ENCODE measurements at regions not wholly inside any gene's neighbourhood (a gene's known extent, or its start where the extent isn't known, plus 50 kb on each side); places are given as distances from the start of the nearest gene placed in this dataset.
"Not testable (repeated sequence)": the region's sequence is repeated elsewhere in the genome, so short reads cannot be mapped to it uniquely, and the experiment has no call there.

GRCh38 chr9:12314589-12314988 lies 378.6 kb upstream of the TYRP1 start:
- Histone ChIP-seq H3K36me3 (replicated peaks in 1 of 2; ENCODE audit: insufficient read depth in 1 of 2, low read depth in 2 of 2) (no peaks in the 10 kb centered on the region), H3K4me3 (no peak overlapping the region), H3K4me1 (no peaks in the 10 kb centered on the region), H3K27me3 (no peaks in the 10 kb centered on the region), H3K27ac (no peak overlapping the region), H3K9me3 (no peaks in the 10 kb centered on the region)
- no peak for DNase-seq
- 53 to 59% methylated on average over 4 of the region's 4 CpGs for WGBS, 2 donors
- intact Hi-C loops (cut with DNase I), result no loop called here
- ATAC-seq, result no peak
- TF ChIP-seq CTCF (IDR thresholded peaks at IDR 0.05) (no peak), POLR2A (IDR thresholded peaks at IDR 0.05) (no peak)

DNA sequence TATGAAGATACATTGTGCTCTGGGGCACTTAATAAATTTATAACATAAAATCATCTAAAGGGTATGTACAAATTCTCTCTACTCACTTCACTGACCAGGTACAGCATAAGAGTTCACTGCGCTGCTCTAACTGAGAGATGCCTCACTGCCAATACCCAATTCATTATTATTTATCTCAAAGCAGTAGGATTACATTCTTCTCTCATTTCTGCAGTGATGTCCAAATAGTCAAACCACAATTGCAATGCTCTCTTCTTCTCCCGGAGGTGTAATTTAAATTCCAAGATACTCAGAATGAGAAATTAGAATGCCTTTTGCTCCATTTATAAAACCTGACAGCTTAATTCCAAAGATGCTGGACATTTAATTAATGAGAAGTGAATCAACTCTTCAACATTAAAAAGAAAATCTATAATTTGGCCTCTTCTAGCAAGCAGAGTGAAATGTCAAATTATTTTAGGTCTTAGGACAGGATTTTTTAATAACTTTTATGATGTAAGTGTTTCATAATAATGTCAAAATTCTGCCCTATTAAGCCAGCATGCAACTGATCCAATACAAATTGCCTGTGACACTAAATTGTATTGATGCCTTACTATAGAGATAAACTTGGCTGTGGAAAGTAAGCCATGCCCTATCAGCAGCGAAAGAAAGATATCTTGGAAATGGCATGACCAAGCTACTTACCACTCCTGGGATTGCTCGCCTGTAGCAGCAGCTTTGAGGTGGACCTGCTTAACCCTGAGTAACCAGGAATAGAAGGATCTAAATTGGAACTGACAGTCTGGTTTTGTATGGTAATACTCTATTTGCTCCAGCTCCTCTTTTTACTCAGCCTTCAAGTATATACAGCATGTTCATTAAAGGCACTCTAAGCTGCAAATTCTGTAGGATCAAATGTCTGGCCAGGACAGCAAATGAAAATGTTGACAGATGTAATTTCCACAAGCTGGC lies 374.2 kb upstream of the TYRP1 start:
- no peak overlapping the region for H3K4me3 ChIP-seq
- no peak for TF ChIP-seq POLR2A (IDR thresholded peaks at IDR 0.05)
- no peak for TF ChIP-seq CTCF (IDR thresholded peaks at IDR 0.05)
- DNase-seq (no peak), ATAC-seq (no peak)
- H3K4me1 ChIP-seq, result no peaks in the 10 kb centered on the region
- WGBS, 2 donors, result 45 to 49% methylated on average over 4 of the region's 4 CpGs
- H3K36me3 ChIP-seq (replicated peaks in 1 of 2; ENCODE audit: insufficient read depth in 1 of 2, low read depth in 2 of 2), result no peaks in the 10 kb centered on the region
- H3K27me3 ChIP-seq, result no peaks in the 10 kb centered on the region
- no peak overlapping the region for H3K27ac ChIP-seq
- intact Hi-C loops (cut with DNase I), result no loop called here
- H3K9me3 ChIP-seq, result no peaks in the 10 kb centered on the region

- TF ChIP-seq POLR2A (IDR thresholded peaks at IDR 0.05), result no peak
- no peak for TF ChIP-seq CTCF (IDR thresholded peaks at IDR 0.05)
- ATAC-seq, result no peak
- DNase-seq, result no peak
- intact Hi-C loops (cut with DNase I), result no loop called here
- 54 to 56% methylated on average over 5 of the region's 5 CpGs for WGBS, 2 donors
- Histone ChIP-seq H3K4me1 (no peaks in the 10 kb centered on the region), H3K27me3 (no peaks in the 10 kb centered on the region), H3K4me3 (no peak overlapping the region), H3K9me3 (no peaks in the 10 kb centered on the region), H3K36me3 (replicated peaks in 1 of 2; ENCODE audit: insufficient read depth in 1 of 2, low read depth in 2 of 2) (no peaks in the 10 kb centered on the region), H3K27ac (no peak overlapping the region)
Observed at GRCh38 chr9:12329623-12329985, 363.6 kb upstream of the TYRP1 start.

GRCh38 chr9:12333966-12334365 lies 359.2 kb upstream of the TYRP1 start:
- 73 to 76% methylated on average over 25 to 26 of the region's 26 CpGs for WGBS, 2 donors
- H3K27ac ChIP-seq; DNase-seq; H3K9me3 ChIP-seq; H3K4me3 ChIP-seq; H3K36me3 ChIP-seq (replicated peaks in 1 of 2; ENCODE audit: insufficient read depth in 1 of 2, low read depth in 2 of 2); intact Hi-C loops (cut with DNase I); H3K4me1 ChIP-seq; ATAC-seq; H3K27me3 ChIP-seq: not testable (repeated sequence)

GRCh38 chr9:12350775-12351174 lies 342.4 kb upstream of the TYRP1 start:
- 50 to 66% methylated on average over 1 of the region's 1 CpG for WGBS, 2 donors
- ATAC-seq (no peak), DNase-seq (no peak)
- H3K36me3 ChIP-seq (replicated peaks in 1 of 2; ENCODE audit: insufficient read depth in 1 of 2, low read depth in 2 of 2), result no peaks in the 10 kb centered on the region
- H3K27ac ChIP-seq, result no peak overlapping the region
- no peaks in the 10 kb centered on the region for H3K27me3 ChIP-seq
- no peaks in the 10 kb centered on the region for H3K4me1 ChIP-seq
- intact Hi-C loops (cut with DNase I), result no loop called here
- TF ChIP-seq POLR2A (IDR thresholded peaks at IDR 0.05), result no peak
- no peaks in the 10 kb centered on the region for H3K9me3 ChIP-seq
- no peak overlapping the region for H3K4me3 ChIP-seq

All from body of pancreas (tissue), 4 donors.